Inferior parietal cortex (tissue), 1 donor: ENCODE measurements at regions not wholly inside any gene's neighbourhood (a gene's known extent, or its start where the extent isn't known, plus 50 kb on each side); places are given as distances from the start of the nearest gene placed in this dataset.

Experiments
- DNase-seq: peaks from one replicate; pipeline ENCODE4 v3.0.0-alpha.2; 2016; ENCODE audit errors: extremely low spot score

GRCh38 chr12:5195691-5196090, 152.0 kb downstream of the KCNA5 start:
- no peak for DNase-seq

- DNase-seq = no peak
These were observed 153.5 kb downstream of the KCNA5 start for GRCh38 chr12:5197131-5197530.

GRCh38 chr12:5197656-5198055, 154.0 kb downstream of the KCNA5 start:
- DNase-seq = no peak

- no peak for DNase-seq
These were observed 156.8 kb downstream of the KCNA5 start for GRCh38 chr12:5200278-5201087.

GRCh38 chr12:5201554-5202218, 158.0 kb downstream of the KCNA5 start:
- DNase-seq = no peak

- DNase-seq = no peak
These were observed 159.6 kb downstream of the KCNA5 start for GRCh38 chr12:5203274-5203673.

GRCh38 chr12:5203720-5204119, 160.0 kb downstream of the KCNA5 start:
- DNase-seq = no peak

- no peak for DNase-seq
These were observed 160.6 kb downstream of the KCNA5 start for GRCh38 chr12:5204271-5204670.

- no peak for DNase-seq
These were observed 161.2 kb downstream of the KCNA5 start for GRCh38 chr12:5204831-5205230.

GRCh38 chr12:5206401-5207175, 162.9 kb downstream of the KCNA5 start:
- no peak for DNase-seq

- no peak for DNase-seq
These were observed 166.7 kb downstream of the KCNA5 start for GRCh38 chr12:5210179-5210922.

- DNase-seq = no peak
These were observed 167.2 kb downstream of the KCNA5 start for GRCh38 chr12:5210923-5211290.

GRCh38 chr12:5213336-5213735, 169.7 kb downstream of the KCNA5 start:
- DNase-seq = no peak

- DNase-seq = no peak
These were observed 170.3 kb downstream of the KCNA5 start for GRCh38 chr12:5213990-5214389.

- DNase-seq = no peak
These were observed 174.3 kb downstream of the KCNA5 start for GRCh38 chr12:5217936-5218335.

- no peak for DNase-seq
These were observed 176.4 kb downstream of the KCNA5 start for GRCh38 chr12:5220099-5220498.

- no peak for DNase-seq
These were observed 177.2 kb downstream of the KCNA5 start for GRCh38 chr12:5220835-5221234.

- DNase-seq = no peak
These were observed 178.4 kb downstream of the KCNA5 start for GRCh38 chr12:5222011-5222461.

- DNase-seq = no peak
These were observed 179.1 kb downstream of the KCNA5 start for GRCh38 chr12:5222729-5223128.

GRCh38 chr12:5223881-5224280, 180.2 kb downstream of the KCNA5 start:
- no peak for DNase-seq

GRCh38 chr12:5226581-5226980, 182.9 kb downstream of the KCNA5 start:
- DNase-seq = no peak
